GM10248 (cell line): ENCODE measurements at regions not wholly inside any gene's neighbourhood (a gene's known extent, or its start where the extent isn't known, plus 50 kb on each side); places are given as distances from the start of the nearest gene placed in this dataset.

Experiments used
- CTCF ChIA-PET: fragments of 300-600 bp; sonication (Branson Sonifier 250); formaldehyde crosslinking; extraction: SDS; loops from one replicate; lab custom pipeline; 2021; ENCODE audit warnings: antibody characterized with exemption; lab: Yijun Ruan, JAX
- POLR2A ChIA-PET: fragments of 350-650 bp; sonication (Branson Sonifier 250); formaldehyde crosslinking; extraction: SDS; loops from one replicate; lab custom pipeline; 2020; ENCODE audit warnings: antibody characterized with exemption; lab: Yijun Ruan, JAX
- DNase-seq: peaks from one replicate; pipeline ENCODE4 v3.0.0; 2012; ENCODE audit errors: extremely low spot score
- CTCF ChIP-seq: IDR thresholded peaks from 2 replicates; pipeline ENCODE4 v1.5.1; 2012; ENCODE audit warnings: mild to moderate bottlenecking, low read depth; ENCODE audit errors: extremely low read depth, missing control alignments, control extremely low read depth

GRCh38 chr1:5458248-5458647 is 534.0 kb downstream of the NPHP4 start:
- TF ChIP-seq CTCF = no peak
- DNase-seq = no peak
- ChIA-PET CTCF (no interaction called here), POLR2A (no interaction called here)

GRCh38 chr1:5456090-5456811 is 536.0 kb downstream of the NPHP4 start:
- CTCF ChIA-PET = interaction anchor here (1.4 kb wide), 1 partner anchor 54 kb away, joined by 5 read pairs; no protein-coding TSS in a partner anchor
- no peak for DNase-seq
- TF ChIP-seq CTCF = no peak
- POLR2A ChIA-PET = no interaction called here

- TF ChIP-seq CTCF = no peak
Observed at GRCh38 chr1:5455651-5456050, 536.6 kb downstream of the NPHP4 start.

GRCh38 chr1:5455056-5455455 is 537.2 kb downstream of the NPHP4 start:
- ChIA-PET POLR2A (no interaction called here), CTCF (interaction anchor here (1.4 kb wide), 1 partner anchor 55 kb away, joined by 5 read pairs; no protein-coding TSS in a partner anchor)
- DNase-seq = no peak
- no peak for TF ChIP-seq CTCF

More at GRCh38 chr1:5455651-5456050, 536.6 kb downstream of the NPHP4 start:
- ChIA-PET POLR2A (no interaction called here), CTCF (interaction anchor here (1.4 kb wide), 1 partner anchor 54 kb away, joined by 5 read pairs; no protein-coding TSS in a partner anchor)
- DNase-seq = no peak

GRCh38 chr1:5453347-5453746 is 538.9 kb downstream of the NPHP4 start:
- no peak for DNase-seq
- ChIA-PET CTCF (no interaction called here), POLR2A (no interaction called here)
- no peak for TF ChIP-seq CTCF

- CTCF ChIA-PET = no interaction called here
- POLR2A ChIA-PET = no interaction called here
- no peak for DNase-seq
- TF ChIP-seq CTCF = no peak
Observed at GRCh38 chr1:5451671-5452070, 540.6 kb downstream of the NPHP4 start.
